Esophagus muscularis mucosa (tissue), 4 donors: ENCODE measurements at regions not wholly inside any gene's neighbourhood (a gene's known extent, or its start where the extent isn't known, plus 50 kb on each side); places are given as distances from the start of the nearest gene placed in this dataset.

ENCODE experiments used
- DNase-seq: peaks from one replicate; pipeline ENCODE4 v3.0.0-alpha.2; 2017; ENCODE audit errors: extremely low spot score
- H3K27ac ChIP-seq, 4 donors: fragments of 200-600 bp; sonication (generic); replicated peaks in 1 of 4; 1 replicate in 3 of 4; 2 replicates in 1 of 4; pipeline ENCODE4 v1.5.1; 2016 to 2019; ENCODE audit warnings: mild to moderate bottlenecking in 1 of 4
- H3K27me3 ChIP-seq, 4 donors: fragments of 200-600 bp; sonication (generic); one replicate each; pipeline versions ENCODE4 v1.5.1 to v1.6.0; 2016 to 2019
- H3K36me3 ChIP-seq, 4 donors: fragments of 200-600 bp; sonication (generic); one replicate each; pipeline ENCODE4 v1.5.1; 2016 to 2019
- H3K4me1 ChIP-seq, 4 donors: fragments of 200-600 bp; sonication (generic); one replicate each; pipeline ENCODE4 v1.5.1; 2016 to 2019
- H3K4me3 ChIP-seq, 4 donors: fragments of 200-600 bp; sonication (generic); 1 replicate in 2 of 4; 2 replicates in 2 of 4; pipeline ENCODE4 v1.5.1; 2016 to 2019; ENCODE audit warnings: mild to moderate bottlenecking in 4 of 4, moderate library complexity in 1 of 4
- H3K9me3 ChIP-seq, 4 donors: fragments of 200-600 bp; sonication (generic); 1 replicate in 3 of 4; 2 replicates in 1 of 4; pipeline ENCODE4 v1.5.1; 2016 to 2019
- CTCF ChIP-seq, 3 experiments: fragments of 200-600 bp in 2 of 3; fragments of 450-650 bp in 1 of 3; sonication (generic) in 2 of 3; IDR thresholded peaks; one replicate each; pipeline ENCODE4 v1.5.1; 2017 to 2019; ENCODE audit warnings: antibody characterized with exemption in 3 of 3, mild to moderate bottlenecking in 2 of 3, moderate library complexity in 1 of 3
- EP300 ChIP-seq: sonication (generic); formaldehyde crosslinking; IDR thresholded peaks from one replicate; pipeline ENCODE4 v1.6.1; 2017; ENCODE audit warnings: antibody characterized with exemption
- POLR2A ChIP-seq: fragments of 450-650 bp; IDR thresholded peaks from one replicate; pipeline ENCODE4 v1.6.1; 2017; ENCODE audit warnings: antibody characterized with exemption, moderate library complexity, mild to moderate bottlenecking, low read depth
- POLR2AphosphoS5 ChIP-seq, 2 donors: sonication (generic); formaldehyde crosslinking; IDR thresholded peaks; one replicate each; pipeline ENCODE4 v1.6.1; 2017; ENCODE audit warnings: antibody characterized with exemption in 2 of 2
- WGBS: methylation state at CpG from one replicate; pipeline ENCODE4 v1.1.5; 2018; 5-methylcytosine and 5-hydroxymethylcytosine counted together
- intact Hi-C: fragments of 100-400 bp; cut with DNase I; formaldehyde crosslinking; loops from one replicate; pipeline ENCODE4 v1.15.1; 2023

GRCh38 chrY:7725791-7726460 lies 814.4 kb upstream of the AMELY start:
- no peak for DNase-seq
- TF ChIP-seq CTCF (IDR thresholded peaks at IDR 0.05), result no peak
- no peak for TF ChIP-seq POLR2A
- TF ChIP-seq POLR2AphosphoS5 (IDR thresholded peaks at IDR 0.05), result no peak
- no peak for TF ChIP-seq EP300

GRCh38 chrY:7723991-7724632 lies 812.6 kb upstream of the AMELY start:
- peaks cover 0 to 12% (median under 1%) of the 10 kb centered on the region in 4 donors for H3K4me1 ChIP-seq
- no peaks in the 10 kb centered on the region for H3K27me3 ChIP-seq
- TF ChIP-seq EP300, result no peak
- no peak for TF ChIP-seq POLR2A
- no peak for TF ChIP-seq CTCF (IDR thresholded peaks at IDR 0.05)
- TF ChIP-seq POLR2AphosphoS5 (IDR thresholded peaks at IDR 0.05), result no peak
- intact Hi-C loops, result no loop called here
- no peak overlapping the region for H3K27ac ChIP-seq
- no CpG with 5 or more reads among the region's 1 CpG for WGBS
- H3K36me3 ChIP-seq, result no peaks in the 10 kb centered on the region
- H3K4me3 ChIP-seq, result no peak overlapping the region
- no peak for DNase-seq
- no peaks in the 10 kb centered on the region for H3K9me3 ChIP-seq

More at GRCh38 chrY:7725791-7726460, 814.4 kb upstream of the AMELY start:
- Histone ChIP-seq H3K27me3 (no peaks in the 10 kb centered on the region), H3K27ac (no peak overlapping the region), H3K4me1 (peaks cover 0 to 10% (median 0%) of the 10 kb centered on the region in 4 donors), H3K9me3 (no peaks in the 10 kb centered on the region), H3K4me3 (no peak overlapping the region), H3K36me3 (no peaks in the 10 kb centered on the region)
- intact Hi-C loops, result no loop called here
- WGBS, result no CpG with 5 or more reads among the region's 4 CpGs

- H3K27me3 ChIP-seq, result no peaks in the 10 kb centered on the region
- no peak overlapping the region for H3K27ac ChIP-seq
- WGBS, result no CpG with 5 or more reads among the region's 2 CpGs
- intact Hi-C loops, result no loop called here
- no peak overlapping the region for H3K4me3 ChIP-seq
- no peaks in the 10 kb centered on the region for H3K36me3 ChIP-seq
- TF ChIP-seq EP300, result no peak
- TF ChIP-seq POLR2AphosphoS5 (IDR thresholded peaks at IDR 0.05), result no peak
- no peak for TF ChIP-seq CTCF (IDR thresholded peaks at IDR 0.05)
- TF ChIP-seq POLR2A, result no peak
- DNase-seq, result no peak
- peaks cover 0 to 19% (median 3%) of the 10 kb centered on the region in 4 donors for H3K4me1 ChIP-seq
- H3K9me3 ChIP-seq, result no peaks in the 10 kb centered on the region
These were observed 811.6 kb upstream of the AMELY start for GRCh38 chrY:7723127-7723526.

GRCh38 chrY:7722566-7722965 lies 811.0 kb upstream of the AMELY start:
- DNase-seq, result no peak
- Histone ChIP-seq H3K4me1 (peaks cover 0 to 19% (median 3%) of the 10 kb centered on the region in 4 donors), H3K27ac (no peak overlapping the region), H3K27me3 (no peaks in the 10 kb centered on the region), H3K9me3 (no peaks in the 10 kb centered on the region), H3K4me3 (no peak overlapping the region), H3K36me3 (no peaks in the 10 kb centered on the region)
- TF ChIP-seq CTCF (IDR thresholded peaks at IDR 0.05) (no peak), POLR2AphosphoS5 (IDR thresholded peaks at IDR 0.05) (no peak), POLR2A (no peak), EP300 (no peak)
- intact Hi-C loops, result no loop called here
